ENCODE measurements at regions not wholly inside any gene's neighbourhood (a gene's known extent, or its start where the extent isn't known, plus 50 kb on each side); places are given as distances from the start of the nearest gene placed in this dataset.

DNA sequence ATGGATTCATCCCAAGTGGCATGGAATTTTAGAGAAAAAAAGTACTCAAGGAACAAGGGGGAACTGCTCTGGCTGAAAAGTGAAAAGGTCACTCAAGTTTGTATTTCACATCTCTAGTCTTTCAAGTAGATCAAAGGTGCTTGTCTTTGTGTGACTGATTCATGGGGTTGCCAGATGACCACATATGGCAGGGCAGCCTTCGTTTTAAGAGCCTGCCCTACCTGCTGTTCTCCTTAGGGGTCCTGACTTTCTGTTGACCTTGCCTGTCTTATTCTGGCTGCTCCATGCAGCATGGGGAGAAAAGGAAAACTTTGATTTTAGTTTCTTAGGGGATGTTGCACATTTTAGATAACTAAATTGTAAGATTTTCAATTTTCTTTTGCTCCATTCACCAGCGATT is 877.7 kb downstream of the TLE1 start:
- TF ChIP-seq, protein P1, sequence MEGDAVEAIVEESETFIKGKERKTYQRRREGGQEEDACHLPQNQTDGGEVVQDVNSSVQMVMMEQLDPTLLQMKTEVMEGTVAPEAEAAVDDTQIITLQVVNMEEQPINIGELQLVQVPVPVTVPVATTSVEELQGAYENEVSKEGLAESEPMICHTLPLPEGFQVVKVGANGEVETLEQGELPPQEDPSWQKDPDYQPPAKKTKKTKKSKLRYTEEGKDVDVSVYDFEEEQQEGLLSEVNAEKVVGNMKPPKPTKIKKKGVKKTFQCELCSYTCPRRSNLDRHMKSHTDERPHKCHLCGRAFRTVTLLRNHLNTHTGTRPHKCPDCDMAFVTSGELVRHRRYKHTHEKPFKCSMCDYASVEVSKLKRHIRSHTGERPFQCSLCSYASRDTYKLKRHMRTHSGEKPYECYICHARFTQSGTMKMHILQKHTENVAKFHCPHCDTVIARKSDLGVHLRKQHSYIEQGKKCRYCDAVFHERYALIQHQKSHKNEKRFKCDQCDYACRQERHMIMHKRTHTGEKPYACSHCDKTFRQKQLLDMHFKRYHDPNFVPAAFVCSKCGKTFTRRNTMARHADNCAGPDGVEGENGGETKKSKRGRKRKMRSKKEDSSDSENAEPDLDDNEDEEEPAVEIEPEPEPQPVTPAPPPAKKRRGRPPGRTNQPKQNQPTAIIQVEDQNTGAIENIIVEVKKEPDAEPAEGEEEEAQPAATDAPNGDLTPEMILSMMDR (IDR thresholded peaks at IDR 0.05), result no peak
- TF ChIP-seq POLR2A (IDR thresholded peaks at IDR 0.05) (no peak), POLR2AphosphoS5 (IDR thresholded peaks at IDR 0.05) (no peak)

Measured in upper lobe of left lung (tissue), 4 donors.